Activated CD4-positive, alpha-beta memory T cell treated with anti-CD3 and anti-CD28 coated beads for 36 hours (primary cell): ENCODE measurements at regions not wholly inside any gene's neighbourhood (a gene's known extent, or its start where the extent isn't known, plus 50 kb on each side); places are given as distances from the start of the nearest gene placed in this dataset.

Source experiments
- CTCF ChIA-PET: fragments of 350-600 bp; sonication (Branson Sonifier 250); formaldehyde crosslinking; loops from one replicate; lab custom pipeline; 2021; ENCODE audit warnings: antibody characterized with exemption, inconsistent platforms; lab: Charles Lee
- POLR2A ChIA-PET: fragments of 350-600 bp; sonication (Branson Sonifier 250); formaldehyde crosslinking; loops from one replicate; lab custom pipeline; 2021; ENCODE audit warnings: antibody characterized with exemption; lab: Charles Lee
- DNase-seq: peaks from one replicate; pipeline ENCODE4 v3.0.0-alpha.2; 2020
- H3K27ac Mint-ChIP-seq: one replicate; pipeline ENCODE4 v1.8.0; 2021; ENCODE audit warnings: mixed read lengths
- H3K27me3 Mint-ChIP-seq: one replicate; pipeline ENCODE4 v1.8.0; 2021; ENCODE audit warnings: mixed read lengths
- H3K36me3 Mint-ChIP-seq: one replicate; pipeline ENCODE4 v1.8.0; 2021; ENCODE audit warnings: mixed read lengths
- H3K4me1 Mint-ChIP-seq: one replicate; pipeline ENCODE4 v1.8.0; 2021; ENCODE audit warnings: low read depth, mixed read lengths
- H3K4me3 Mint-ChIP-seq: one replicate; pipeline ENCODE4 v1.8.0; 2021; ENCODE audit warnings: mild to moderate bottlenecking, mixed read lengths
- H3K9me3 Mint-ChIP-seq: one replicate; pipeline ENCODE4 v1.8.0; 2021; ENCODE audit warnings: mixed read lengths
- intact Hi-C: fragments of 100-400 bp; cut with micrococcal nuclease; formaldehyde crosslinking; loops from one replicate; pipeline ENCODE4 v1.15.1; 2023

- no peak overlapping the region for H3K4me3 Mint-ChIP-seq
- ChIA-PET CTCF (no interaction called here), POLR2A (no interaction called here)
- H3K4me1 Mint-ChIP-seq: no peaks in the 10 kb centered on the region
- H3K27ac Mint-ChIP-seq: no peak overlapping the region
- peaks cover 2% of the 10 kb centered on the region for H3K27me3 Mint-ChIP-seq
- intact Hi-C loops: no loop called here
- no peak for DNase-seq
- peaks cover 7% of the 10 kb centered on the region for H3K9me3 Mint-ChIP-seq
- H3K36me3 Mint-ChIP-seq: no peaks in the 10 kb centered on the region
Observed at GRCh38 chr4:89595125-89595789, 241.7 kb downstream of the SNCA start.

DNA sequence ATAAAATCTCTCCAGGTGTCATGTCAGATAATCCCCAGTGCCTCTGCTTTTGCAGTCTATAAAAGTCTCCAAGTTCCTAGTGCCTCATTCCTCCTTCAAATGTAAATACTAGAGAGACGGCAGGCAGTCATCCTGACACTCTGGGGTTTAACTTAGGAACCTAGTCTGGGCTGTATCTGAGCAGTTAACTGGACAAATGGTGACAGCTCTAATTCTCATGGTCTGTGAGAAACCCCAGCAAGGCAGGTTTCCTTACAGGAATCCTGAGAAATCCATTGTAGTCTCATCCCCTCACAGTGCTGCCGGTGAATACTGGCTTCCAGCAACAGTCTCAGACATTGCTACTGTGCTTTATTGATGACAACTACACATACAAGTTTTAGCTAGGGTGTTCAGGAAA is 246.8 kb downstream of the SNCA start:
- Mint-ChIP-seq H3K27ac (no peak overlapping the region), H3K27me3 (no peaks in the 10 kb centered on the region), H3K9me3 (peaks cover 7% of the 10 kb centered on the region), H3K36me3 (no peaks in the 10 kb centered on the region), H3K4me1 (peaks cover 2% of the 10 kb centered on the region), H3K4me3 (no peak overlapping the region)
- DNase-seq: no peak
- POLR2A ChIA-PET: no interaction called here
- intact Hi-C loops: no loop called here
- CTCF ChIA-PET: no interaction called here

DNA sequence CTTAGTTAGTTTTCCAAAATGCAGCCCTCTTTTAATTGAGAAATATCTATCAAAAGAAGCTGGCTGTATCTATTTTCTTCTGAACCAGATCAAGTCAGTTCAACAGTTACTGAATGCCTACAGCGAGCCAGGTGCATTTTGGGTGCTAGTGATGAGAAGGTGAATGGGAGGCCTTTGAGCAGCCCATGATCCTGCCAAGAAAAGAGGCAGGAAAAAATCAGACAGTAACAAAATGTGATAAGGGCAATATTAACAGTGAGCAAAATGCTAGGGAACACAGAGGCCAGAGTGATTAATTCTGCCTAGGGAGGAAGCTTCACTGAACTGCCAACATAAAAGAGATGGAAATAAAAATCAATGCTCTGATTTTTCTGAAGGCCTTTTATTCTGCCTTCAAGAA is 248.5 kb downstream of the SNCA start:
- intact Hi-C loops: no loop called here
- CTCF ChIA-PET: no interaction called here
- no peaks in the 10 kb centered on the region for H3K27me3 Mint-ChIP-seq
- no peak overlapping the region for H3K27ac Mint-ChIP-seq
- no peak for DNase-seq
- peaks cover 7% of the 10 kb centered on the region for H3K9me3 Mint-ChIP-seq
- peaks cover 2% of the 10 kb centered on the region for H3K4me1 Mint-ChIP-seq
- H3K36me3 Mint-ChIP-seq: no peaks in the 10 kb centered on the region
- no peak overlapping the region for H3K4me3 Mint-ChIP-seq
- POLR2A ChIA-PET: no interaction called here

DNA sequence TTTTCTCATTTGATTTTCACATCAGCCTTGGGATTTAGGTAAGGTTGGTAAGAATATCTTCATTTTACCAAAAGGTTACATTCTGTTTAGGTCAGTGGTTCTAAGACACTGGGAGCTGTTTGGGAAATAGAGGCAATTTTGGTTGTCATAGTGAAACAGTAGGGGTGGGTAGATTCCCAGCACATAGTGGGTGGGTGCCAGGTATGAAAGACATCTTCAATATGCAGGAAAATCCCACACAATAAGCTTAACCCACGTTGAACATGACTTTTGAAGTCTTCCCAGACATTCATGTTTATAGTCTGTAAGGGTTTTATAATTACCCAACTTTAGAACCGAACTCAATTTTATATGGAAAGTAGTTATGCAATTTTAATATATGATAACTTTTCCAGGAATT is 249.6 kb downstream of the SNCA start:
- Mint-ChIP-seq H3K27me3 (peaks cover 3% of the 10 kb centered on the region), H3K9me3 (peaks cover 7% of the 10 kb centered on the region), H3K4me3 (no peak overlapping the region), H3K27ac (no peak overlapping the region), H3K36me3 (no peaks in the 10 kb centered on the region), H3K4me1 (peaks cover 2% of the 10 kb centered on the region)
- CTCF ChIA-PET: interaction anchor here (1.3 kb wide), 1 partner anchor 315 kb away, joined by 4 read pairs; no protein-coding TSS in a partner anchor
- DNase-seq: no peak
- POLR2A ChIA-PET: no interaction called here
- intact Hi-C loops: no loop called here

- Mint-ChIP-seq H3K9me3 (peaks cover 5% of the 10 kb centered on the region), H3K4me1 (peaks cover 2% of the 10 kb centered on the region), H3K36me3 (no peaks in the 10 kb centered on the region), H3K4me3 (no peak overlapping the region), H3K27me3 (peaks cover 4% of the 10 kb centered on the region), H3K27ac (no peak overlapping the region)
- DNase-seq: no peak
- ChIA-PET CTCF (interaction anchor here (1.3 kb wide), 1 partner anchor 316 kb away, joined by 4 read pairs; no protein-coding TSS in a partner anchor), POLR2A (no interaction called here)
- intact Hi-C loops: no loop called here
Observed at GRCh38 chr4:89586864-89587263, 250.1 kb downstream of the SNCA start.

GRCh38 chr4:89586318-89586717 is 250.6 kb downstream of the SNCA start:
- Mint-ChIP-seq H3K27ac (no peak overlapping the region), H3K9me3 (no peaks in the 10 kb centered on the region), H3K4me3 (no peak overlapping the region), H3K4me1 (peaks cover 2% of the 10 kb centered on the region), H3K36me3 (no peaks in the 10 kb centered on the region), H3K27me3 (peaks cover 4% of the 10 kb centered on the region)
- CTCF ChIA-PET: interaction anchor here (1.3 kb wide), 1 partner anchor 316 kb away, joined by 4 read pairs; no protein-coding TSS in a partner anchor
- intact Hi-C loops: no loop called here
- no peak for DNase-seq
- POLR2A ChIA-PET: no interaction called here

DNA sequence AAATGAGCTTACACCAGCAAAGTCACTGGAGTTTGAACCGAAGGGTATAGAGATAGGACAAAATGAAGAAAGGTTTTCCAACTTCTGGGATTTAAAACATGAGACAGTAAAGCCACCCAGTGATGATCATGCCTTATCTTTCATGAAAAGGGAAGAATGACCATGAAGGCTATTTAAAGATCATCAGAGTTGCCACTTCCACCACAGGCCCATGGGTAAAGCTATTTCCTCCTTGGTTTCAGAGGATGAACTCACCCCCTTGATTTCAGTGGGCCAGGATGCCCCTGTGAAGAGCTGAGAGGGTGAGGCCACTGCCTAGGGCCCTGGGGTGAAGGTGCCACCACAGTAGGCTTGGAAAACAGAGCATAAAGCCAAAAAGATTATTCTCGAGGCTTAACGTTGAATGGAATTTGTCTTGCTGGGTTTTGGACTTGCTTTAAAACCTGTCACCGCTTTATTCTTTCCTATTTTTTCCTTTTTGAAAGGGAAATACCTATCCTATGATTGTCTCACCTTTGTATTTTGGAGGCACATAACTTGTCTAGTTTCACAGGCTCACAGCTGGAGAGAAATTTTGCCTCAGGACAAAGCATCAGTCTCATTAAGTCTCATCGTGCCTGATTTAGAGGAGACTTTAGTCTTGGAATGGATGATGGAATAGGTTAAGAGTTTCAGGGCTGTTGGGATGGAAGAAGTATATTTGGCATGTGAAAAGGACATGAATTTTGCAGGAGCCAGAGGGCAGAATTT is 254.0 kb downstream of the SNCA start:
- ChIA-PET CTCF (no interaction called here), POLR2A (no interaction called here)
- Mint-ChIP-seq H3K36me3 (no peaks in the 10 kb centered on the region), H3K27me3 (peaks cover 4% of the 10 kb centered on the region), H3K4me3 (no peak overlapping the region), H3K4me1 (peaks cover 2% of the 10 kb centered on the region), H3K27ac (no peak overlapping the region), H3K9me3 (no peaks in the 10 kb centered on the region)
- intact Hi-C loops: no loop called here
- DNase-seq: no peak

- no peak overlapping the region for H3K4me3 Mint-ChIP-seq
- H3K9me3 Mint-ChIP-seq: no peaks in the 10 kb centered on the region
- no peak for DNase-seq
- ChIA-PET CTCF (no interaction called here), POLR2A (no interaction called here)
- peaks cover 4% of the 10 kb centered on the region for H3K27me3 Mint-ChIP-seq
- H3K36me3 Mint-ChIP-seq: no peaks in the 10 kb centered on the region
- intact Hi-C loops: no loop called here
- H3K4me1 Mint-ChIP-seq: no peaks in the 10 kb centered on the region
- H3K27ac Mint-ChIP-seq: no peak overlapping the region
Observed at GRCh38 chr4:89579771-89580170, 257.2 kb downstream of the SNCA start.

DNA sequence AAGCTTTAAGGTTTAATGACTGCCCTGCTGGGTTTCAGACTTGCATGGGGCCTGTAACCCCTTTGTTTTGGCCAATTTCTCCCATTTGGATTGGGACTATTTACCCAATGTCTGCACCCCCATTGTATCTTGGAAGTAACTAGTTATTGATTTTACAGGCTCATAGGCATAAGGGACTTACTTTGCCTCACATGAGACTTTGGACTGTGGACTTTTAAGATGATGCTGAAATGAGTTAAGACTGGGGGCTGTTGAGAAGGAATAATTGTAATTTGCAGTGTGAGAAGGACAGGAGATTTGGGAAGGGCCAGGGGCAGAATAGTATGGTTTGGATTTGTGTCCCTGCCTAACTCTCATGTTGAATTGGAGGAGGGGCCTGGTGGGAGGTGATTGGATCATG is 260.7 kb downstream of the SNCA start:
- H3K9me3 Mint-ChIP-seq: no peaks in the 10 kb centered on the region
- no peak for DNase-seq
- no peak overlapping the region for H3K4me3 Mint-ChIP-seq
- no peaks in the 10 kb centered on the region for H3K27me3 Mint-ChIP-seq
- ChIA-PET POLR2A (interaction anchor here (0.5 kb wide), 1 partner anchor 1111 kb away, joined by 3 read pairs; no protein-coding TSS in a partner anchor), CTCF (no interaction called here)
- intact Hi-C loops: no loop called here
- no peaks in the 10 kb centered on the region for H3K36me3 Mint-ChIP-seq
- H3K27ac Mint-ChIP-seq: no peak overlapping the region
- no peaks in the 10 kb centered on the region for H3K4me1 Mint-ChIP-seq

DNA sequence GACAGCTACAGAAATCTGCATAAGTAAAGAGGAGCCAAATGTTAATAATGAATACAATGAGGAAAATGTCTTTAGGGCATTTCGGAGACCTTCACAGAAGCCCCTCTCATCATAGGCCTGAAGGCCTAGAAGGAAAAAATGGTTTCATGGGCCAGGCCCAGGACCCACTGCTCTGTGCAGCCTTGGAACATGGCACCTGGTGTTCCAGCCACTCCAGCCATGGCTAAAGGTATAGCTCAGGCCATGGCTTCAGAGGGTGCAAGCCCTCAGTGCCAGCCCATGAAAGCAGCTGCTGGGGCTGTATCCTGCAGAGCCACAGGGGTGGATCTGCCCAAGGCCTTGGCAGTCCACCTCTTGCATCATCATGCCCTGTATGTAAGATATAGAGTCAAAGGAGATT is 261.1 kb downstream of the SNCA start:
- no peak overlapping the region for H3K27ac Mint-ChIP-seq
- no peaks in the 10 kb centered on the region for H3K4me1 Mint-ChIP-seq
- no peaks in the 10 kb centered on the region for H3K36me3 Mint-ChIP-seq
- no peaks in the 10 kb centered on the region for H3K9me3 Mint-ChIP-seq
- ChIA-PET POLR2A (interaction anchor here (0.5 kb wide), 1 partner anchor 1111 kb away, joined by 3 read pairs; no protein-coding TSS in a partner anchor), CTCF (no interaction called here)
- no peak for DNase-seq
- intact Hi-C loops: no loop called here
- no peak overlapping the region for H3K4me3 Mint-ChIP-seq
- no peaks in the 10 kb centered on the region for H3K27me3 Mint-ChIP-seq

GRCh38 chr4:89574176-89574575 is 262.8 kb downstream of the SNCA start:
- H3K27ac Mint-ChIP-seq: no peak overlapping the region
- no peak overlapping the region for H3K4me3 Mint-ChIP-seq
- H3K4me1 Mint-ChIP-seq: no peaks in the 10 kb centered on the region
- H3K27me3 Mint-ChIP-seq: peaks cover 2% of the 10 kb centered on the region
- CTCF ChIA-PET: no interaction called here
- intact Hi-C loops: no loop called here
- H3K9me3 Mint-ChIP-seq: no peaks in the 10 kb centered on the region
- no peaks in the 10 kb centered on the region for H3K36me3 Mint-ChIP-seq
- POLR2A ChIA-PET: no interaction called here
- DNase-seq: no peak

- no peak overlapping the region for H3K27ac Mint-ChIP-seq
Observed at GRCh38 chr4:89573656-89574055, 263.3 kb downstream of the SNCA start.

More at GRCh38 chr4:89573656-89574055, 263.3 kb downstream of the SNCA start:
- intact Hi-C loops: no loop called here
- ChIA-PET CTCF (no interaction called here), POLR2A (no interaction called here)
- Mint-ChIP-seq H3K4me3 (no peak overlapping the region), H3K9me3 (no peaks in the 10 kb centered on the region), H3K36me3 (no peaks in the 10 kb centered on the region), H3K4me1 (no peaks in the 10 kb centered on the region), H3K27me3 (peaks cover 2% of the 10 kb centered on the region)
- no peak for DNase-seq
